Smooth muscle cell (in vitro differentiated cells): ENCODE measurements at regions not wholly inside any gene's neighbourhood (a gene's known extent, or its start where the extent isn't known, plus 50 kb on each side); places are given as distances from the start of the nearest gene placed in this dataset.

Experiments
- DNase-seq: peaks from one replicate; lab custom pipeline; 2025; ENCODE audit not compliant: unreplicated experiment; lab: John Stamatoyannopoulos, UW
- H2AFZ ChIP-seq: fragments of 200-600 bp; sonication (generic); 2 replicates; pipeline ENCODE4 v1.6.0; 2016; ENCODE audit warnings: antibody characterized with exemption, low read depth, mild to moderate bottlenecking
- H3F3A ChIP-seq: fragments of 200-600 bp; sonication (generic); 2 replicates; pipeline ENCODE4 v1.6.0; 2017; ENCODE audit warnings: antibody characterized with exemption, low read depth
- H3K27ac ChIP-seq: fragments of 200-600 bp; sonication (generic); 2 replicates; pipeline ENCODE4 v1.5.1; 2016; ENCODE audit warnings: low read depth, mild to moderate bottlenecking
- H3K27me3 ChIP-seq: fragments of 200-600 bp; sonication (generic); 2 replicates; pipeline ENCODE4 v1.6.1; 2016; ENCODE audit warnings: low read depth, mild to moderate bottlenecking
- H3K36me3 ChIP-seq: fragments of 200-600 bp; sonication (generic); 2 replicates; pipeline ENCODE4 v1.5.1; 2016; ENCODE audit warnings: low read depth
- H3K4me1 ChIP-seq: fragments of 200-600 bp; sonication (generic); 2 replicates; pipeline ENCODE4 v1.5.1; 2016; ENCODE audit warnings: low read depth
- H3K4me2 ChIP-seq: fragments of 200-600 bp; sonication (generic); 2 replicates; pipeline ENCODE4 v1.6.0; 2016; ENCODE audit warnings: mild to moderate bottlenecking
- H3K4me3 ChIP-seq: fragments of 200-600 bp; sonication (generic); 2 replicates; pipeline ENCODE4 v1.5.1; 2016; ENCODE audit warnings: mild to moderate bottlenecking
- H3K79me2 ChIP-seq: fragments of 200-600 bp; sonication (generic); 2 replicates; pipeline ENCODE4 v1.6.0; 2016; ENCODE audit warnings: low read depth, mild to moderate bottlenecking
- H3K9ac ChIP-seq: fragments of 200-600 bp; sonication (generic); 2 replicates; pipeline ENCODE4 v1.6.0; 2016; ENCODE audit warnings: low read depth
- H3K9me3 ChIP-seq: fragments of 200-600 bp; sonication (generic); replicated peaks from 2 replicates; pipeline ENCODE4 v1.5.1; 2016; ENCODE audit warnings: low read depth
- H4K20me1 ChIP-seq: fragments of 200-600 bp; sonication (generic); 2 replicates; pipeline ENCODE4 v1.6.0; 2016; ENCODE audit warnings: low read depth
- WGBS: methylation state at CpG from one replicate; pipeline ENCODE4 v1.1.7; 2016; ENCODE audit warnings: low lambda C conversion rate; 5-methylcytosine and 5-hydroxymethylcytosine counted together
- TF ChIP-seq, protein P1 (sequence below): fragments of 200-600 bp; sonication (generic); IDR thresholded peaks from 2 replicates; pipeline ENCODE4 v1.5.1; 2017; ENCODE audit warnings: borderline replicate concordance, mild to moderate bottlenecking, antibody characterized with exemption; ENCODE audit not compliant: insufficient read depth, poor library complexity, severe bottlenecking

DNA sequence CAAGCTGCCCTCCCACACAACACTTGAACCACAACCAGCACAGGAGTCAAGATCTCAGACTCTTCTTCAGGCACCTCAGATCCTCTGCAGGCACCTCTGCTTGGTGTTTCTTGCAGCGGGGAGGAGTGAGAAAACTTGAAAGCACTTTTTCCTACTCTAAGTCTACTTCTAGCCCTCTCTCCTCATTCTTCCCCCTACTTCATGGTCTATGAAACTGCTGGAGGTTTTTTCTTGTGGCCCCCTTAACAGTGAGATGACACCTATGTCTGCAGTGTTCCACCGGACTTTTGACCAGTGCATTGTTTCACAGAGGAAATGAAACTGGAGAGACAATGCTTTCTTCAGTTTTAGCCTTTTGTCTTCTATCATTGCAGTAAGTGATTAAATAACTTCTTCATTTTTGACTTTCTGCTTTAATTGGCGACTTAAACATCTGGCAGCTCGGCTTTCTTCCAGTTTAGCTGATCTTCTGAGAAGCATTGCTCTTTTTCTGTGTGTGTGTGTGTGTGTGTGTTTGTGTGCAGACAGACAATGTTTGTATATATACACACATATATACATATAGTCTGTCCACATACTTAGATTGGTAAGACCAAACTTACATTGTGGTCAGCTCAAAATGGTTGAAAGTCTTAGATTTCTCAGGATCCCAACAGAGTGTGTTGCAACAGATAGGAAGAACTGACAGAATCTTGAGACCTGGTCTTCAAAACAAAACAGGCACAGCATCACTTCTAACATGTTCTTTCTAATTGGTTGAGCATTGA lies 1474.0 kb upstream of the TMEFF2 start:
- TF ChIP-seq, protein P1, sequence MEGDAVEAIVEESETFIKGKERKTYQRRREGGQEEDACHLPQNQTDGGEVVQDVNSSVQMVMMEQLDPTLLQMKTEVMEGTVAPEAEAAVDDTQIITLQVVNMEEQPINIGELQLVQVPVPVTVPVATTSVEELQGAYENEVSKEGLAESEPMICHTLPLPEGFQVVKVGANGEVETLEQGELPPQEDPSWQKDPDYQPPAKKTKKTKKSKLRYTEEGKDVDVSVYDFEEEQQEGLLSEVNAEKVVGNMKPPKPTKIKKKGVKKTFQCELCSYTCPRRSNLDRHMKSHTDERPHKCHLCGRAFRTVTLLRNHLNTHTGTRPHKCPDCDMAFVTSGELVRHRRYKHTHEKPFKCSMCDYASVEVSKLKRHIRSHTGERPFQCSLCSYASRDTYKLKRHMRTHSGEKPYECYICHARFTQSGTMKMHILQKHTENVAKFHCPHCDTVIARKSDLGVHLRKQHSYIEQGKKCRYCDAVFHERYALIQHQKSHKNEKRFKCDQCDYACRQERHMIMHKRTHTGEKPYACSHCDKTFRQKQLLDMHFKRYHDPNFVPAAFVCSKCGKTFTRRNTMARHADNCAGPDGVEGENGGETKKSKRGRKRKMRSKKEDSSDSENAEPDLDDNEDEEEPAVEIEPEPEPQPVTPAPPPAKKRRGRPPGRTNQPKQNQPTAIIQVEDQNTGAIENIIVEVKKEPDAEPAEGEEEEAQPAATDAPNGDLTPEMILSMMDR: no peak
- no peaks in the 10 kb centered on the region for H3K4me1 ChIP-seq
- H3K27ac ChIP-seq: no peak overlapping the region
- no peak overlapping the region for H3K9ac ChIP-seq
- H4K20me1 ChIP-seq: no peaks in the 10 kb centered on the region
- no peaks in the 10 kb centered on the region for H3K27me3 ChIP-seq
- no peaks in the 10 kb centered on the region for H3F3A ChIP-seq
- 96% methylated on average over 4 of the region's 4 CpGs for WGBS
- H3K79me2 ChIP-seq: no peaks in the 10 kb centered on the region
- DNase-seq: no peak
- H3K4me2 ChIP-seq: no peak overlapping the region
- H3K4me3 ChIP-seq: no peak overlapping the region
- H3K9me3 ChIP-seq: no peaks in the 10 kb centered on the region
- H2AFZ ChIP-seq: no peak overlapping the region
- no peaks in the 10 kb centered on the region for H3K36me3 ChIP-seq

DNA sequence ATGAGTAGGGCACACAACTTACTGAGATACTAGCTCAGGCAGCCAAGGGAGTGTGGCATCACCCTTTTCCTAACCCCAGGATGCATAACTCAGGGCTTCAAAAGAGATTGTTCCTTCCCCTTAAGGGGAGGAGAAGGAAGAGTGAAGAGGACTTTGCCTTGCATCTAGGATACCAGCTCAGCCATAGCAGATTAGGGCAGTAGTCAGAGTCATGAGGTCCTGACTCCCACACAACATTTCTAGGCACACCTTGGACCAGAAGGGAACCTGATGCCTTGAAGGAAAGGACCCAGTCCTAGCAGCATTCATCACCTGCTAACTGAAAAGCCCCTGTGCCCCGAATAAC lies 1433.2 kb upstream of the TMEFF2 start:
- no peaks in the 10 kb centered on the region for H3K9me3 ChIP-seq
- H3K4me3 ChIP-seq: no peak overlapping the region
- no peaks in the 10 kb centered on the region for H3K79me2 ChIP-seq
- DNase-seq: no peak
- H3K4me1 ChIP-seq: no peaks in the 10 kb centered on the region
- no peaks in the 10 kb centered on the region for H4K20me1 ChIP-seq
- no peaks in the 10 kb centered on the region for H3K36me3 ChIP-seq
- H2AFZ ChIP-seq: no peak overlapping the region
- TF ChIP-seq, protein P1: no peak
- H3K27ac ChIP-seq: no peak overlapping the region
- no peak overlapping the region for H3K9ac ChIP-seq
- no peak overlapping the region for H3K4me2 ChIP-seq
- H3K27me3 ChIP-seq: no peaks in the 10 kb centered on the region
- no peaks in the 10 kb centered on the region for H3F3A ChIP-seq
- 100% methylated on average over 1 of the region's 1 CpG for WGBS

DNA sequence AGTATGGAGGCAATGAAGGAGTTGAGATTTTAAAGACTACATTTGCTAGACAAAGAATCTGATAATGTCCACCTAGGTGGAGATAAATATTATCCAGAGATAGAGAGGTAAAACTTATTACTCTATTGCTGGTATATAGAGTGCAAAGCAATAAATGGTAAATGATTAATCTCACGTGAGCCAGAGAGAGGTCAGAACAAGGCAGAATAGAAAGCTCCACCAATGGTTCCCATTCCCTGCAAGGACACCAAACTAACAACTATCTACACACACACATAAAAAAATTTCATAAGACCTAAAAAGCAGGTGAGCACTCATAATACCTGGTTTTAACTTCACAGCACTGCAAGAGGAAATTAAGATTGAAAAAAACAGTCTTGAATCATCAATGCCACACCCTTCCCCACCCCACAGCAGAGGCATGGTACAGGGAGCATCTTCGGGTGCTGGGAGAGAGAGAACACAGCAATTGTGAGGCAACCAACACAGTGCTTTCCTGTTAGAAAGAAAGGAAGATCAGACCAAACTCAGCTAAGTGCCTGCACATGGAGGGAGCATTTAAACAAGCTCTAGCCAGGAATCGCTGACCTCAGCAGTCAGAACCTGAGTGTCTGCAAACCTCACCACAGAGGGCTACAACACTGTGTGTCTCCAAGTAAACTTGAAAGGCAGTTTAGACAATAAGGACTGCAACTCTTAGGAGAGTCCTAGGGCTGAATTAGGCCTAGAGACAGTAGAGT lies 1432.6 kb upstream of the TMEFF2 start:
- H3K36me3 ChIP-seq: no peaks in the 10 kb centered on the region
- H2AFZ ChIP-seq: no peak overlapping the region
- no peaks in the 10 kb centered on the region for H3K4me1 ChIP-seq
- H3F3A ChIP-seq: no peaks in the 10 kb centered on the region
- H3K27me3 ChIP-seq: no peaks in the 10 kb centered on the region
- H3K4me2 ChIP-seq: no peak overlapping the region
- 73% methylated on average over 3 of the region's 3 CpGs for WGBS
- TF ChIP-seq, protein P1: no peak
- no peaks in the 10 kb centered on the region for H4K20me1 ChIP-seq
- H3K9ac ChIP-seq: no peak overlapping the region
- no peak for DNase-seq
- H3K79me2 ChIP-seq: no peaks in the 10 kb centered on the region
- no peaks in the 10 kb centered on the region for H3K9me3 ChIP-seq
- H3K27ac ChIP-seq: no peak overlapping the region
- H3K4me3 ChIP-seq: no peak overlapping the region
